ENCODE measurements at regions not wholly inside any gene's neighbourhood (a gene's known extent, or its start where the extent isn't known, plus 50 kb on each side); places are given as distances from the start of the nearest gene placed in this dataset.
"Not testable (repeated sequence)": the region's sequence is repeated elsewhere in the genome, so short reads cannot be mapped to it uniquely, and the experiment has no call there.

- no peak for DNase-seq (ENCODE audit: extremely low read depth in 1 of 2, low read depth in 1 of 2)
Observed at GRCh38 chr15:24832282-24832681, 122.5 kb upstream of the SNRPN start.

DNA sequence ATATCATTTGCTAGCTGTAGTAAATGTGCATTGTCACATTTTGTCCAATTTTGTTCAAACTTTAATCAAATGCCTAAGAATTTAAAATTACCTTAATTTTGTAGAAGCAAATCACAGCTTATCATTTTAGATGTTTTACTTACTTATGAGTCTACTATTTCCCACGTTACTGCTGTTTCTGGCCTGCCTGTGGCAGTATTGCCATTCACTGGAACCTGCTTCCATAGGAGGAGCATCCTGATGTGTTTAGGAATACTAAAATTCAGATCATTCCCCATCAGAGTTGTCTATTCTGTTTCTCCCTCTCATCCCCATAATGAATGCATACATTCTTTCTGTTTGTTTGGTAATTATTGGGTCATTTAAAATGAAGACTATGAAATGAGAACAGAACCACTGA is 119.5 kb upstream of the SNRPN start:
- no peak for DNase-seq (ENCODE audit: extremely low read depth in 1 of 2, low read depth in 1 of 2)

DNA sequence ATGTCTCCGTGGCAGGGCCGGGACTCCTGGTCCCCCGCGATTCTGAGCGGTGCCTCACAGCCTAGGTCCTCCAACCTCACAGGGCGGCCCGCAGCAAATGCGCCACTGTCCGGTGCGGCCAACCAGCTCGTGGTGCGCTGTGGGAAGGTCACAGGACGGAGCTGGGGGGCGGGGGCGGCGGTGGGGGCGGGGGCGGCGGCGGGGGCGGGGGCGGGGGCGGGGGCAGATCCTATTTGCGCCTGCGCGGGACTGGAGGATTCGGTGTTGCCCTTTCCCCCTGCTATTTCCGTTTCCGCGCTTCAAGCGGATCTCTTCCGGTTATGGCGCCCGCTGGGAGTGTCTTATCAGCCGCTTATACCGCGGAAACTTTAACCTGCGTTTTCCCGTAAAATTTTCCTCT is 106.7 kb upstream of the SNRPN start:
- DNase-seq (ENCODE audit: extremely low read depth in 1 of 2, low read depth in 1 of 2) = no peak

DNA sequence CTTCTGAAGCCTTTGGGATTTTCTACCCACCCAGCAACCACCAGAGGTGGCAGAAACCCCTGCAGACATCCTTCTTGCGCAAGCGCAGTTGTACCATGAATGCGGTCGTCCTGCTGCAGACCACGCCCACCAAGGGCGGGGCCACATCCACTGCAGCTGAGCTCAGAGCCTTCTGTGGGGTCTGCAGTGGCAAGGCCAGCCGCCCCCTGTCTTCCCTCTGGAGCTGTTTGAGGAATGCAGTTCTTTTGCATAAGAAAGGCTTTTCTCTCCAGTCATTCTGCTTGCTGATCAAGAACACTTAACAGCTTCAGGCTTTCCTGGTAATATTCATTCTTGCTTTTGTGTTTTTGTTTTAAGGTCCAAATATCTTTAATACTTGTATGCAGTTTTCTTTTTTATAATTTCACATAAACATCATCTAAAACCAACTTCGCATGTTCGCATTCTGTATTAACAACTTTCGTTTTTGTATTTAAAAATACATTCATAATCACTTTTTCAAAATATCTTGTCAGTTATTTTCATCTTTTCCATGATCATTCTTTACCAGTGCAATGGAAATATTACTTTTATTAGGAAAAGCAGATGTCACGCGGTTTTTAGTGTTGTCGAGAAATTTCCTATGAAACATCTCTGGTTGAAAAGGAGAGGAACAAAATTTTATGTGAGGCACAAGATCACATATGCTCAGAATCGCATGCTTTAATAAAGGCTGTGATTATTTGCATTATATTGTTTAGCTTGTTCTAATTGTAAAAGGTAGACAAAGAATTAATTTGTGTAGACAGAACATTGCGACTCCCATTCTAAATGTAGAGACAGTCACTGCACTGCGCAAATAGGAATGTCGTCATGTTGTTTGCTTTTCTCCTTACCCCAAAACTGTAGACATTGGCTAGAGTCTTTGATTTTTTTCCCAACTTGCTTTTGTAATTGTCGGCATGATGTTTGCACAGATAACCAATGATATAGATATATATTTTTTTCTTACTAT is 98.1 kb upstream of the SNRPN start:
- no peak for DNase-seq (ENCODE audit: extremely low read depth in 1 of 2, low read depth in 1 of 2)

- DNase-seq (ENCODE audit: extremely low read depth in 1 of 2, low read depth in 1 of 2) = no peak
Observed at GRCh38 chr15:24857763-24858162, 97.0 kb upstream of the SNRPN start.

- not testable (repeated sequence) for DNase-seq (ENCODE audit: extremely low read depth in 1 of 2, low read depth in 1 of 2)
Observed at GRCh38 chr15:24858183-24858582, 96.6 kb upstream of the SNRPN start.

DNA sequence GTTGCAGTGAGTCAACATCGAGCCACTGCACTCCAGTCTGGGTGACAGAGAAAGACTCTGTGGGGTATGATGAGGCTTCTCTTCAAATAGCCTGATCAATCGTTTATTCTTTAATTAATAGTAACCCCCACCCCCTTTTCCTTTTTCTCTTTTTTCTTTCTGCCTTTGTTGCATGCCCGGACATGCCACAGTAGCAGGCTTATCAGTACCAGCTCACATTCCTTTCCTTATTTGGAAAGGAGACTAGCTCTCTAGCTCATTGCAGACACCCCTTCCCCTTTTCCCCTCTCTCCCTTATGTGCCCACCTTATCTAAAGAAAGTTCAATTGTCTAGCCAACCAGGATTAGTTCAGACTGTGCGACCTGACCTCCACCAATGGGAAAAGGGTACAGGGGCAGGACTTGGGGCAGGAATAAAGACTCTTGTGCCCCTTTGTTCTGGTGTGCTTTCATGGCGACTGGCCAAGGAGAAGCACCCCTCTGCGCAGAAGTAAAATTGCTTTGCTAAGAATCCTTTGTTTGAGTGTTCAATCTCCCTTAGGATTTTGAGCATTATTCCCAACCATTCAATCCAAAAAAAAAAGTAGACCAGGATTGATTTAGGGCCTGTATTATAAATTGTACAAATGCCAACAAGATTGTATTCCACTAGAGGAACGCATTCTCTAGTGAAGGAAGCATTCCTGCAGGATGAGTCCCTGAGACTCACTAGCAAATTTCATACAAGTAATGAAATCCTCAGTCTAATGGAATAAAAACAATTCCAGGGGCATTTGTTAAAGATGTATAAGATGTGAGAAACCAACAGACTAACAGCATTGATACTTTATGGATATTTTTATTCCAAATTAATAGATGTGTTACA is 95.8 kb upstream of the SNRPN start:
- DNase-seq (ENCODE audit: extremely low read depth in 1 of 2, low read depth in 1 of 2) = no peak

DNA sequence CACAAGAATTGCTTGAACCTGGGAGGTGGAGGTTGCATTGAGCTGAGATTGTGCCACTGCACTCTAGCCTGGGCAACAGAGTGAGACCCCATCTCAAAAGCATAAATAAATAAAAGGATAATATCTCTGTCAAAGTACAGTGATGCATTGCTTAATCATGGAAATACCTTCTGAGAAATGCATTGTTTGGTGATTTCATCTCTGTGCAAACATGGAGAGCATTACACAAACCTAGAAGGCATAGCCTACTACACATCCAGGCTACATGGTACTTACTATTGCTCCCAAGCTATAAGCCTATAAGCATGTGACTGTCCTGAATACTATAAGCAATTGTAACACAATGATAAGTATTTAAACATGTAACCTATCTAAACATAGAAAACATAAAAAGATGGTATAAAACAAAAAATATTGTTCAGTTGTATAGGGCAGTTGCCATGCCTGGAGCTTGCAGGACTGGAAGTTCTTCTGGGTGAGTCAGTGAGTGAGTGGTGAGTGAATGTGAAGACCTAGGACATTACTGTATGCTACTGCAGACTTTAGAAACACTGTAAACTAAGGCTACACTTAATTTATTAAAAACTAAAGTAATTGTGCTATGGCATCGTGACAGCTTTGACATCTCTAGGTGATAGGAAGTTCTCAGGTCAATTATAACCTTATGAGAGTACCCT is 93.6 kb upstream of the SNRPN start:
- DNase-seq (ENCODE audit: extremely low read depth in 1 of 2, low read depth in 1 of 2) = no peak

GRCh38 chr15:24862726-24863521 is 91.9 kb upstream of the SNRPN start:
- DNase-seq (ENCODE audit: extremely low read depth in 1 of 2, low read depth in 1 of 2) = no peak

DNA sequence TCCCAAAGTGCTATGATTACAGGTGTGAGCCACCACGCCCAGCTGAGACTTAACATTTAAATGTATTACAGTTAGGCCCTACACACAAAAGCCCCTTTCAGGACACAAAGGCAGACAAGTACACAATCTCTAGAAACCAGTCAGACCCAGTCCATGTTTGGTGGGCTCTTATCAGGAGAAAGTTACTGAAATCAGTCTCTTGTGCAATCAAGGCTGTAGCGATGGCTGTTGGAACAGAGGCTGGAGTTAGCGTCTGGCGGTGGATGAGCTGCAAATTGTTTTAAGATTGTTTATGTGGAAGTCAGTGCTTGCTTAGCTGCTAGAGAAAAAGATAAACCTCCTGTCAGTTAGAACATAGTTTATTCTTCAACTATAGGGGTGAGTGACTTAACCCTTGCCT is 89.5 kb upstream of the SNRPN start:
- DNase-seq (ENCODE audit: extremely low read depth in 1 of 2, low read depth in 1 of 2) = no peak

DNA sequence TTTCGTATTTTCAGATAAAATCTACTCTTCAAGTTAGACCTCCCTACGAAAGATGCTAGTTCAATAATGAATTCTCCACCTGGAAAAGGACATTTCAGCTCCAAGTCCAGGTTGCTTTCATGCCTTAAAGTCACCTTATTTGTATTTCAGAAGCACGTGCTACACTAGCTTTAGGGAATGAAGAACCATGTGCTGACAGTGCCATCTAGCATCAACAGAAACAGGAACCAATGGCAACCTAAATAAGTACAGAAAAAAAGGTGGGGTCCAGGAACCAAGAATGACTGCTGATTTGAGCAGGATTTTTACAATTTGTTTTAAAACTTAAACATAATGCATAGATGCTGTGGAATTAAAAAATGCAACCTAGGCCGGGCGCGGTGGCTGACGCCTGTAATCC is 77.6 kb upstream of the SNRPN start:
- DNase-seq (ENCODE audit: extremely low read depth in 1 of 2, low read depth in 1 of 2) = no peak

DNA sequence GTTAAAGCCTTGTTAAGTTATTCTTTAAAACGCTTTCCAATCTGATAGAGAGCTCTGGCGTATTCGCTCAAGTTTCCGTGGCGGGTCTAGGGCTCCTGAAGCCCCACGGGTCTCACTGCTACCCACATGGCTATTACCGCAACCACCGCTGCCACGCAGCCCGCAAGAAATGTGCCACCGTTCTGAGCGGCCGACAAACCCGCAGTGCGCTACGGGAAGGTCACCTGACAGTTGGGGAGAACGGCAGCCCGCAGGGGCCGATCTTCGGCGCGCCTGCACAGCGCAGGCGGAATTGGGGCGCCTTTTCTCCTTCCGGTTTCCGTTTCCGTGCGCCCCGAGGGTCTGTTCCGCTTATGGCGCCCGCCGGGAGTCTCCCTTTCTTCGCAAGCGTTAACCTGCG is 76.6 kb upstream of the SNRPN start:
- no peak for DNase-seq (ENCODE audit: extremely low read depth in 1 of 2, low read depth in 1 of 2)

DNA sequence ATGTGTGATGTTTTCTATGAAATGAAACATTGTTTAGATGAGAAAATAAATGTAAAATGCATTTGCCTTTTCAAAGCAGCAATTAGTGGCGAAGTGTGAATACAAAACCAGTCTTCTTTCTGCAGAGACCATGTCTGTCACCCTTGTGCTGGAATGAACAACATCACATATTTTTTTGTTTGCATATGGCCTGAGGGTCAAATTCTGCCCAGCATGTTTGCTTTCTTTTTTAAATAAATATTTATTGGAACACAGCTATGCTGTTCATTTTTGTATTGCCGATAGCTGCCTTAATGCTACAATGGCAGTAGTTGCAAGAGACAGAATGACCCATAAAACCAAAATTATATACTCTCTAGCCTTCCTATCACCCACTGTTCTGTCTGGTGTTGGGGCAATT is 75.3 kb upstream of the SNRPN start:
- no peak for DNase-seq (ENCODE audit: extremely low read depth in 1 of 2, low read depth in 1 of 2)

DNA sequence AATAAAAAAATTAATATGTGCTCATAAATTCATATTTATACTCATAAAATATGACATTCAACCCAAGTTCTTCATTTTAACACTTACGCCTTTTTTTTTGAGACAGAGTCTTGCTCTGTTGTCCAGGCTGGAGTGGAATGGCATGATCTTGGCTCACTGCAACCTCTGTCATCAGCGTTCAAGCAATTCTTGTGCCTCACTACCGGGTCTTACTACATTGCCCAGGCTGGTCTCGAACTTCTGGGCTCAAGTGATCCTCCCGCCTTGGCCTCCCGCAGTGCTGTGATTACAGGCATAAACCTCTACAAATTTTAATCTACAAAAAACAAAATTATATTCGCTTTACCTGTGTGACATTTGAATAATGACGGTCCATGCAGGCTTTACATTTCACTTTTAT is 74.1 kb upstream of the SNRPN start:
- DNase-seq (ENCODE audit: extremely low read depth in 1 of 2, low read depth in 1 of 2) = no peak

DNA sequence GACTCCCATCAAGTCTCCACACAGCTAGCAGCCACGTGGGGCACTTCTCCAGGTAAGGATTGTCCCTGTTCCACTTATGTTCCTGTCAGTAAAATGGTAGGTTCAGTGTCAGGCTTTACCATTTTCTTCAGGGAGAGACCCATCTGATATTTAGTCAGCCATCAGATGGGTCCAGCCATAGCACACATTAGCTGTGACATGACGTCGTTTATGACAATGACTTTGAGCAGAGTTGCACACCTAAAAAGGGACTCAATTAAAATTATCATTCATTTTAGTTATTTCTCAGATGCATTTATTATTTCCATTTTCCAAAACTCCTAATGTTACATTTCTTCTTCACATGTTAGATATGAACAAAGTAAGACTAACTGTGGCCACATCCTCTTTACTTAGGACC is 68.2 kb upstream of the SNRPN start:
- no peak for DNase-seq (ENCODE audit: extremely low read depth in 1 of 2, low read depth in 1 of 2)

DNA sequence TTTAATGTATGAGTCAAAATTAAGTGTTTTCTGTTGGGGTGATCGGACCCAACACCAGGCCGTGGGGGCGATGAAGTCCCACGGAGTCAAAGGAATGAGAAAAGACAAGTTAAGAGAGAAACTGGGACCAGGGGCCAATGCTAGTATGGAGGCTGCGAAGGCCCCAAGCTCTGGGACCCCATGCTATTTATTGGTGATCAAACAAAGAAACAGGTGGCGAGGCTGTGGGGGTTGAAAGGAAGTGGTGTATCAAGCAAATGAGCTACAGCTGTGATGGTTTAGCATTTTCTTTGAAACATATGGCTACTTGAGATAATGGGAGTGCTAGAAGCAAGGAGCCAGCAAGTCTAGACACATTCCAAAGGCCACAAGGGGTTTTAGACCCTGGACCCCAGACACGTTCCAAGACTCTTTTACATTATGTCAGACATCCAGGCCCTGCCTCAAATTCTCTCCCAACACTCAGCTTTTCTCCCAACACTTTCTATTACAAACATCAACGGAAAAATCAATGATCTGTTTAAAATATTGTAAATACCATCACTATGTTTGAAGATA is 56.0 kb upstream of the SNRPN start:
- no peak for DNase-seq (ENCODE audit: extremely low read depth in 1 of 2, low read depth in 1 of 2)

DNA sequence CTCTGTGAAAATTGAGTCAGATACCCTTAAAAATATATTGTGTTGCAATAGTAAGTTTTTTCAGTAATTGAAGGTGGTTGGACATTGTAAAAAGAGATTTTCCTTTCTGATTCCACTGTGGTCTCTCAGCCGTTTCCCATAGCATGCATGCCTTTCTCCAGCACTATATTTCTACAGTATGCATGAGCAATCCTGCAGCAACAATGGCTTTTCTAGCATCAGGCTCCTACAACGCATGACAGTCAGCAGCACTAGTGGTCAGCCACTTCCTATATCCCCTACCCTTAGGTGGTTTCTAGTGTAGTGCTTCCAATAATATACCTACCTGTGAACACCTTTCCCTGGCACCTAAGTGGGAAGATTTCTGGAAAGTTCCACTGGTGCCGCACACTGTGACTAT is 55.4 kb upstream of the SNRPN start:
- DNase-seq (ENCODE audit: extremely low read depth in 1 of 2, low read depth in 1 of 2) = no peak

DNA sequence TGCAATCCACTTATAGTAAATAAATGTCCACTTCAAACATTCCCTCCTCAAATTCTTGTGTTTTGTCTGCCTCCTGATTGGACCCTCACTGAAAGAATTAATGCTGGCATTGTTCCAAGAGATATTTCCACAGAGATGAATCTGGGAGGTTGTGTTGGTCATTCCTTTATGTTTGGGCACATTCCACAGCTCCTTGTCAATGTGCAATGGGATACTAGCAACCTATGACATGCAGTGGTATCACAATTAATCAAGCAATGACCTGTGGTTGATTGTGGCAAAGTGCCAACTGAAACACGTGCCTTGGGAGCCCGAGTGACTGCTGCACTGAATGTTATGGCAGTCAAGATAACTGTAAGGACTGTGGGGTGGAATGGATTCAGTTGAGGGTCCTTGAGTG is 55.0 kb upstream of the SNRPN start:
- DNase-seq (ENCODE audit: extremely low read depth in 1 of 2, low read depth in 1 of 2) = no peak

DNA sequence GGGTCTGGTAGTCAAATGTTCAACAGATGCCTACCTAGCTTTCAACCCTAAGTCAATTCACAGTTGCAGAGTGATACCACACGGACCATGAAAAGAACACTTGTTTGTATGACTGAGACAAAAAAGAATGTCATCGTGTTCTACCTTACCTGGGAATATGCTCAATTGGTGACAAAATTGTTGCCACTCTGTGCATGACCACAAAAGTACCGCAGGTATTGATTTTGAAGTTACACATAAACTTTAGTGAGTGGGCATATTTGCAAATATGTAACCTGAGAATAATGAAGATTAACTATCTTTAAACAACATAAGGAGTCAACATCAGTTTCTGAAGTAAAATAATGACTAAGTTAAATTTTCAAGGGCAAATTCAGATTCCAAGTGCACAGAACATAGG is 53.4 kb upstream of the SNRPN start:
- DNase-seq (ENCODE audit: extremely low read depth in 1 of 2, low read depth in 1 of 2) = no peak

Measured in activated CD8-positive, alpha-beta memory T cell treated with anti-CD3 and anti-CD28 coated beads for 1 hour (primary cell).